ENCODE measurements at regions not wholly inside any gene's neighbourhood (a gene's known extent, or its start where the extent isn't known, plus 50 kb on each side); places are given as distances from the start of the nearest gene placed in this dataset.

DNA sequence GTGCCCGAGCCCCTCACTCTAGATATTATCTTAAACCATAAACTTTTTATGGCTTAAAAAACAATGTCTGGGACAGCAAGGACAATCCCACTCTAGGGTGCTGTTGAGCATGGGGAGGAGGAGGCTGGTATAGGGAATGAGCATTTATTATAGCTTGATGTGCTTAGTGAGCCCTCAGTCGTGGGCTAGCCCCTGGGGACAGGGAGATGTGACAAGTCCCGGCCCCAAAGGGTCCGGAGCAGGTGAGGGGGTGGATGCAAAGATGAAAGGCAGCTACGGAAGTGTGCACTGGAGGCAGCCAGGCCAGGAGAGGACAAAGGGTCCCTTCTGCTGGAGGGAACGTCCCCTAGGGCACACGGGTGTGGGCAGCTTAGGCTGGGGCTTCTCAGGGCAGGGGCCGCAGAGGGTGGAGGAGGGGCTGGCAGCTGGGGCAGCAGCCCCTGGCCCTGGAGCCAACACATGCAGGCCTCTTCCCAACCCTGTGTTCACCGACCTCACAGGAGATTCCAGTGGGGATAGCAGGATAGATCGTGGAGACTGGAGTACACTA is 106.3 kb upstream of the GPC1 start:
- Histone ChIP-seq H3K9me3 (ENCODE audit: control insufficient read depth, low read length) (no peaks in the 10 kb centered on the region), H3K27ac (ENCODE audit: insufficient read depth, low read depth, low read length, poor library complexity, severe bottlenecking) (no peak overlapping the region), H3K27me3 (ENCODE audit: control insufficient read depth, insufficient read depth, low read length, poor library complexity, severe bottlenecking) (no peaks in the 10 kb centered on the region), H3K4me1 (ENCODE audit: control insufficient read depth, insufficient read depth, low read length) (peaks cover 7% of the 10 kb centered on the region), H3K36me3 (ENCODE audit: control insufficient read depth, insufficient read depth, low read length) (no peaks in the 10 kb centered on the region), H3K4me3 (ENCODE audit: insufficient read depth, low read depth, low read length) (no peak overlapping the region)
- 89 to 90% methylated on average over 9 to 10 of the region's 10 CpGs for WGBS, 2 experiments

DNA sequence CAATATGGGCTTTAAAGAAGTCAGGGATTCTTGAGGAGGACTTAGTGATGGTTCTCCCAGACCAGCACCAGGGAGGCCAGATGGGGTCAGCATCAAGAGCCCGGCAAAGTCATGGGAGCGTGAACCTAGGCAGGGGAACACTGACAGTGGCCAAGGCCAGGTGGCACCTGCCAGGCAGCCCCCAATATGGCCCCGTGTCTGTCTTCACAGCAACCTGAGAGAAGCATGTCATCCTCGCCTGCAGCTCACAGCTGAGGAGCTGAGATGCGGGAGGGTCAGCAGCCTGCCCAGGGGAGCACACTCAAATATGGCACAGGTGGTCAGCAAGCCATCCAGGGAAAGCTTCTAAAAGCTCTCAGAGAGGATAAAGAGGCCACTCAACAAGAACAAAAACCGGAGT is 105.7 kb upstream of the GPC1 start:
- Histone ChIP-seq H3K27ac (ENCODE audit: insufficient read depth, low read depth, low read length, poor library complexity, severe bottlenecking) (no peak overlapping the region), H3K4me3 (ENCODE audit: insufficient read depth, low read depth, low read length) (no peak overlapping the region), H3K9me3 (ENCODE audit: control insufficient read depth, low read length) (no peaks in the 10 kb centered on the region), H3K36me3 (ENCODE audit: control insufficient read depth, insufficient read depth, low read length) (no peaks in the 10 kb centered on the region), H3K27me3 (ENCODE audit: control insufficient read depth, insufficient read depth, low read length, poor library complexity, severe bottlenecking) (no peaks in the 10 kb centered on the region), H3K4me1 (ENCODE audit: control insufficient read depth, insufficient read depth, low read length) (peaks cover 7% of the 10 kb centered on the region)
- 93 to 95% methylated on average over 6 of the region's 6 CpGs for WGBS, 2 experiments

DNA sequence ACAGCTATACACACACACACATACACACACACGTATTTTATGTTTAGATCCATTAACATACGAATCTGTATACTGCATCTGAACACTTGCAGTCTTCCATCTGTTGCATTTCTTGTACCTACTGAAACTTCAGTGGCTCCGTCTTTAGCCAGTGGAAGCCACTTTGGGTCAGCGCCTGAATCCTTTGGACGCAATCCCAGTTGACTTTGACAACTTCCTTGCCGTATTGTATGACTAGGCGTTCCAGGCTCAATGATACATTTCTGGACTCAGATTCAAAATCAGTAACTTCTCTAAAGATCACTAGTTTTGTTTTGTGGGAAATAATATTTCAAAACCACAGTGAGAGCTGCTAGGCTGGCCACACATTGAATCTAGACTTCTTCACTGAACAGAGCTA is 101.5 kb upstream of the GPC1 start:
- 91% methylated on average over 7 of the region's 7 CpGs for WGBS, 2 experiments
- Histone ChIP-seq H3K27ac (ENCODE audit: insufficient read depth, low read depth, low read length, poor library complexity, severe bottlenecking) (no peak overlapping the region), H3K27me3 (ENCODE audit: control insufficient read depth, insufficient read depth, low read length, poor library complexity, severe bottlenecking) (no peaks in the 10 kb centered on the region), H3K4me1 (ENCODE audit: control insufficient read depth, insufficient read depth, low read length) (no peaks in the 10 kb centered on the region), H3K36me3 (ENCODE audit: control insufficient read depth, insufficient read depth, low read length) (no peaks in the 10 kb centered on the region), H3K9me3 (ENCODE audit: control insufficient read depth, low read length) (no peaks in the 10 kb centered on the region), H3K4me3 (ENCODE audit: insufficient read depth, low read depth, low read length) (no peak overlapping the region)

DNA sequence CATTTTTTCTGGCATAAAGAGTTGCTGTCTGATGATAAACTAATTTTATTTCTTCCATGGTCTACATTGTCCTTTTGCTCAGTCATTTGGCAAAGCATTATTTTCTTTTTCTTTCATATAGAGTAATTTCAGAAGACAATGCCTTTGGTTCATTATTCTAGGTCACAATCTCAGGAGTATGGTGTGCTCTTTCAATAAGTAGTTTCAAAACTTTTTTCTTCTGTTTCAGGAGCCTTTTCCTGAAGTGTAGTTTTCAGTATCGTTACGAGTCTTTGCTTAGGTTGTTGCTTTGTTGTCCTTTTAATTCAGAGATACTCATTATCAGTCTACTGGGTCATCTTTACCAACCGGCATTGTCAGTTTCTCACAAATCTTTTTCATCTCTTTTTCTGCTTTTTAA is 100.4 kb upstream of the GPC1 start:
- Histone ChIP-seq H3K27me3 (ENCODE audit: control insufficient read depth, insufficient read depth, low read length, poor library complexity, severe bottlenecking) (no peaks in the 10 kb centered on the region), H3K9me3 (ENCODE audit: control insufficient read depth, low read length) (no peaks in the 10 kb centered on the region), H3K36me3 (ENCODE audit: control insufficient read depth, insufficient read depth, low read length) (no peaks in the 10 kb centered on the region), H3K4me1 (ENCODE audit: control insufficient read depth, insufficient read depth, low read length) (no peaks in the 10 kb centered on the region), H3K27ac (ENCODE audit: insufficient read depth, low read depth, low read length, poor library complexity, severe bottlenecking) (no peak overlapping the region), H3K4me3 (ENCODE audit: insufficient read depth, low read depth, low read length) (no peak overlapping the region)
- WGBS, 2 experiments = 87 to 96% methylated on average over 3 of the region's 3 CpGs

DNA sequence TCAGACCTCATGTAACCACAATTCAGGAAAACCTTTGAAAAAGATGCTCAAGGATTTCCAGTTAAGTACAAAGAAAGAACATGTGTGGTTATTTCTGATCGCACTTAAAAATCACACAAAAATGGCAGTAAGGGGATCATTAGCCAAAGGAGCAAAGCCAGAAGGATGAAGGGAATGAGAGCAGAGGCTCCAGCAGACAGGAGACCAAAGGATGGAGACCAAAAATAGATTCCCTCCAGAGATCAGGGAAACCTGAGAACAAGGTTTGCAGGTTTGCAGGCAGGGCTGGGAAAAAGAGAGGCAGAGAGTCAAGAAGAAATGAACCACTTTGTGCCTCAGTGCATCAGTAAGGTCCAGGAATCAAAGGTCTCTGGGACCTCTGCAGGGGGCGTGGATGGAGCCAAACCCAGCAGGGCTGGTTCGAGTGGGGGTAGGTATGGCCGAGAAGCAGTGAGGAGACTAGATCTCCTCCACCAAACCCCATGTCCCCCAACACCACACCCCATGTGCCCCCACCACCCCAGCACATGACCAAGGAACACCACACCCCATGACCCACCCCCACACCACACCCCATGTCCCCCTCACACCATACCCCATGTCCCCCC is 98.5 kb upstream of the GPC1 start:
- 96 to 99% methylated on average over 4 of the region's 4 CpGs for WGBS, 2 experiments

DNA sequence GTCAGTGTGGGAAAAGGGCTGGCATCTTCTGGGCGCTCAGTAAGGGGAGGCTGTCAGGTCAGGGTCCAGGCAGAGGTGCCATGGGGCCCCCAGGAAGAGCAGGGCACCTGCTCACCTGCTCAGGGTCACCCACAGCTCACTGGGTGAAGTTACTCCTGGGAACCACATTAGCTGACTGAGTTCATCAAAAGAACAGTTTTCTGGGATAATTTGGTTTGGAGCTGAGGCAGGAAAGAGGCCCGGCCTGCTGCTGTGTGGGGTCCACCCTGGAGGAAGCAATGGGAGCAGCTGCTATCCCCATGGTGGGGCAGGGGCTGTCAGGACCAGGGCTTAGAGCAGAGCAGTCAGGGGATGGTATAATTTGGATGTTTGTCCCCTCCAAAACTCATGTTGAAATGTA is 97.2 kb upstream of the GPC1 start:
- H3K4me3 ChIP-seq (ENCODE audit: insufficient read depth, low read depth, low read length) = no peak overlapping the region
- no peaks in the 10 kb centered on the region for H3K27me3 ChIP-seq (ENCODE audit: control insufficient read depth, insufficient read depth, low read length, poor library complexity, severe bottlenecking)
- H3K27ac ChIP-seq (ENCODE audit: insufficient read depth, low read depth, low read length, poor library complexity, severe bottlenecking) = no peak overlapping the region
- no peaks in the 10 kb centered on the region for H3K9me3 ChIP-seq (ENCODE audit: control insufficient read depth, low read length)
- no peaks in the 10 kb centered on the region for H3K4me1 ChIP-seq (ENCODE audit: control insufficient read depth, insufficient read depth, low read length)
- H3K36me3 ChIP-seq (ENCODE audit: control insufficient read depth, insufficient read depth, low read length) = no peaks in the 10 kb centered on the region
- 90 to 94% methylated on average over 2 of the region's 2 CpGs for WGBS, 2 experiments

More for the DNA sequence above, 98.5 kb upstream of the GPC1 start:
- no peaks in the 10 kb centered on the region for H3K4me1 ChIP-seq (ENCODE audit: control insufficient read depth, insufficient read depth, low read length)
- no peak overlapping the region for H3K4me3 ChIP-seq (ENCODE audit: insufficient read depth, low read depth, low read length)
- H3K9me3 ChIP-seq (ENCODE audit: control insufficient read depth, low read length) = no peaks in the 10 kb centered on the region
- H3K27ac ChIP-seq (ENCODE audit: insufficient read depth, low read depth, low read length, poor library complexity, severe bottlenecking) = no peak overlapping the region
- H3K27me3 ChIP-seq (ENCODE audit: control insufficient read depth, insufficient read depth, low read length, poor library complexity, severe bottlenecking) = no peaks in the 10 kb centered on the region
- no peaks in the 10 kb centered on the region for H3K36me3 ChIP-seq (ENCODE audit: control insufficient read depth, insufficient read depth, low read length)

DNA sequence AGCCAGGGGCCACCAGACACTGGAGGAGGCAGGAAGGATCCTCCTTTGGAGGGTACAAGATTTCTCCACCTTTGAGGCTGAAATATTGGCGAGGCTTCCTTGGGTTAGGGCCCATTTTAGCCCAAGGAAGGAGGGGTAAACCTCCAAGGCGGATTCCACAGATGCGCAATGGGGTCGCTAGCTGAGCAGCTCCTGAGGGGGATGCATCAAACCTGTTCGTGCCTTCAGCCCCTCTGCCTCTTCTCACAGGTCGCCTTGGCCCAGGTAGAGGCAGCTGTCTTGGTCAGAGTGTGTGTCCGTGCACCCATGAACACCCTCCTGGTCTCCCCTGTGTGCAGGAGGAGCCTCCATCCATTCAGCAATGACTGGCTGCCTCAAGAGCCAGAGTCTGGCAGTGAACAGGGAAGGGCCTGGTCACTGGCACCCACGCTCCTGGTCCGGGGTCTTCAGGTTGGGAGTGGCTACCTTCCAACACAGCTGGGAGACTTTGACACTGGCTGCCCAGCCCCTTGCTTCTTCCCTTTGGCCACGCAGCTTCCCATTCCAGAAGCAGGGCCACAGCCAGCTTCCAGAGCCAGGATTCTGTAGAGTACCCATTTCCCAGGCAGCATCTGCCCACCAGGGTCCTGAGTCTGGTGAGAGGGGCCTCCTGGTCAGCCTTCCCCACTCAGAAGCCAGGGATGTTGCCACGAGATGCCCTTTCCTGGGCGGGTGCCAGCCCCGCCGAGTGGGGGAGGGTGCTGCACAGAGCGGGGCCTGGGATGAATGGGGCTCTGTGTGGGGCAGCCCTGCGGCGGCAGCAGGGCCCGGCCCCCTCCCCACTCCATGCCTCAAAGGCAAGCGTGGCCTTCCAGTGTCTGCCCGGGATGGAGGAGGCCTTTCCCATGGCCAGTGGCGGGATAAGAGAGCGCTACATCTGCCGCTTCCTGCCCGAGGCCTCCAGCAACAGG is 95.8 kb upstream of the GPC1 start:
- 92% methylated on average over 24 of the region's 24 CpGs for WGBS, 2 experiments

DNA sequence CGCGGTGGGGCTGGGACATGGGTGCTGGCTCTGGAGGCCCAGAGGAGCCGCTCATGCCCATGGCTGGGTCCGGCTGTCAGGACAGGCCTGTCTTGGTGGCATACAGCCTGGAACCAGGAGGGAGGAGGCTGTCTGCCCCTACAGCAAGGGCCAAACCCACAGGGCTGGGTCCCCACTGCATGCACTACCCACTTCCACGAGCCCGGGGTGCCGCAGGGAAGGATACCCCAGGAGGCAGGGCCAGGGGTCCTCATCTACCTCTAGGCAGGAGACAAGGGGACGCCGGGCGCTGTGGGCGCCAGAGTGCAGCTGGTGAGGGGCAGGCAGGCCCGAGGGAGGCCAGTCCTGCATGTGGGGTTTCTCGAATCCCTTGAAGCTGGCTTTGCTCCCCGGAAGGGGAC is 95.1 kb upstream of the GPC1 start:
- Histone ChIP-seq H3K36me3 (ENCODE audit: control insufficient read depth, insufficient read depth, low read length) (no peaks in the 10 kb centered on the region), H3K4me3 (ENCODE audit: insufficient read depth, low read depth, low read length) (no peak overlapping the region), H3K27me3 (ENCODE audit: control insufficient read depth, insufficient read depth, low read length, poor library complexity, severe bottlenecking) (no peaks in the 10 kb centered on the region), H3K27ac (ENCODE audit: insufficient read depth, low read depth, low read length, poor library complexity, severe bottlenecking) (no peak overlapping the region), H3K9me3 (ENCODE audit: control insufficient read depth, low read length) (no peaks in the 10 kb centered on the region), H3K4me1 (ENCODE audit: control insufficient read depth, insufficient read depth, low read length) (no peaks in the 10 kb centered on the region)
- 94 to 95% methylated on average over 14 of the region's 14 CpGs for WGBS, 2 experiments

More for the DNA sequence above, 95.8 kb upstream of the GPC1 start:
- Histone ChIP-seq H3K4me1 (ENCODE audit: control insufficient read depth, insufficient read depth, low read length) (no peaks in the 10 kb centered on the region), H3K36me3 (ENCODE audit: control insufficient read depth, insufficient read depth, low read length) (no peaks in the 10 kb centered on the region), H3K27me3 (ENCODE audit: control insufficient read depth, insufficient read depth, low read length, poor library complexity, severe bottlenecking) (no peaks in the 10 kb centered on the region), H3K27ac (ENCODE audit: insufficient read depth, low read depth, low read length, poor library complexity, severe bottlenecking) (no peak overlapping the region), H3K4me3 (ENCODE audit: insufficient read depth, low read depth, low read length) (no peak overlapping the region), H3K9me3 (ENCODE audit: control insufficient read depth, low read length) (no peaks in the 10 kb centered on the region)

DNA sequence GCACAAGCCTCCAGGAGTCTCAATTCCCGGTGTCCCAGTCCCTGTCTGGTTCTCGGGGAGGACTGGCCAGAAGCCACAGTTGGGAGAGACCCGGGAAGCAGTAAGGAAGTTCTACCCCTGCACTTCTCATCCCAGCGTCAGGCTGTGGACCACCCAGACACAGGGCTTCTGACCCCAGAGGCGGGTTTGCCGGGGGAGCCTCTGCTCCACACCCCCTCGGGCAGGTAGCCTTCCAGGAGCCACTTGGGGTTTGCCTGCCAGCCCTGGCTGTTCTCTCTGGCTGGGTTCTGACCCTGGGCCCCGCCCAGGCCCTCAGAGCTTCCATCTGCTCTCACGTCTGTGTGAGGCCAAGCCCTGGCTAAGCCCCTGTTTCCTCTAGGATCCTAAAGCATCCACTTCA is 94.4 kb upstream of the GPC1 start:
- Histone ChIP-seq H3K36me3 (ENCODE audit: control insufficient read depth, insufficient read depth, low read length) (no peaks in the 10 kb centered on the region), H3K27me3 (ENCODE audit: control insufficient read depth, insufficient read depth, low read length, poor library complexity, severe bottlenecking) (no peaks in the 10 kb centered on the region), H3K4me1 (ENCODE audit: control insufficient read depth, insufficient read depth, low read length) (no peaks in the 10 kb centered on the region), H3K9me3 (ENCODE audit: control insufficient read depth, low read length) (no peaks in the 10 kb centered on the region), H3K27ac (ENCODE audit: insufficient read depth, low read depth, low read length, poor library complexity, severe bottlenecking) (no peak overlapping the region), H3K4me3 (ENCODE audit: insufficient read depth, low read depth, low read length) (no peak overlapping the region)
- WGBS, 2 experiments = 84 to 91% methylated on average over 9 of the region's 9 CpGs

DNA sequence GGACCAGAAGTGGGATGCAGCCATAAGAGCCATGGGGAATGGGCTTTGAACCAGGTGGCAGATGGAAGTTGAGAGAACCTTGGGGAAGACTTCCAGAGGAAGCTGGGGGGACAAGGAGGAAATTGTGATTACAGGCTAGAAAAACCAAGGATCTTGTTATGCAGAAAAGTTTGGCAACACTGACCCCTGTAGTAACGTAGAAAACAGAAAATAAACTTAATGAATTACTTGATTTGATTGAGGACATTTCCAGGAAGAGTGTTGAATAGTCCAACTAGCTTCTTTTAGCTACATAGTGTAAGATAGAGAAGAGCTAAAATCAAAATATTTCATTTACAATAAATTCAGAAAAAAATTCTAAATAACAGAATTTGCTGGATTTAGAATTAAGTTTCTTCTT is 91.9 kb upstream of the GPC1 start:
- Histone ChIP-seq H3K27ac (ENCODE audit: insufficient read depth, low read depth, low read length, poor library complexity, severe bottlenecking) (no peak overlapping the region), H3K36me3 (ENCODE audit: control insufficient read depth, insufficient read depth, low read length) (no peaks in the 10 kb centered on the region), H3K4me3 (ENCODE audit: insufficient read depth, low read depth, low read length) (no peak overlapping the region), H3K4me1 (ENCODE audit: control insufficient read depth, insufficient read depth, low read length) (no peaks in the 10 kb centered on the region), H3K9me3 (ENCODE audit: control insufficient read depth, low read length) (no peaks in the 10 kb centered on the region), H3K27me3 (ENCODE audit: control insufficient read depth, insufficient read depth, low read length, poor library complexity, severe bottlenecking) (no peaks in the 10 kb centered on the region)
- 94 to 100% methylated on average over 1 of the region's 1 CpG for WGBS, 2 experiments
